Activated CD4-positive, alpha-beta T cell treated with anti-CD3 and anti-CD28 coated beads for 36 hours (primary cell): ENCODE measurements at regions not wholly inside any gene's neighbourhood (a gene's known extent, or its start where the extent isn't known, plus 50 kb on each side); places are given as distances from the start of the nearest gene placed in this dataset.
"Not testable (repeated sequence)": the region's sequence is repeated elsewhere in the genome, so short reads cannot be mapped to it uniquely, and the experiment has no call there.

Source experiments
- ATAC-seq: fragments of 200-7000 bp; cut with Tn5 transposase; one replicate; pipeline ENCODE4 v1.10.0; 2021; ENCODE audit warnings: mild to moderate bottlenecking, moderate library complexity
- CTCF ChIA-PET: fragments of 350-600 bp; sonication (Branson Sonifier 250); formaldehyde crosslinking; loops from one replicate; lab custom pipeline; 2021; ENCODE audit warnings: antibody characterized with exemption; lab: Charles Lee
- POLR2A ChIA-PET: fragments of 350-600 bp; sonication (Branson Sonifier 250); formaldehyde crosslinking; loops from one replicate; lab custom pipeline; 2021; ENCODE audit warnings: antibody characterized with exemption, inconsistent platforms; lab: Charles Lee
- DNase-seq: peaks from one replicate; pipeline ENCODE4 v3.0.0-alpha.2; 2020
- H3K27ac Mint-ChIP-seq: one replicate; pipeline ENCODE4 v1.8.0; 2021; ENCODE audit warnings: mixed read lengths
- H3K27me3 Mint-ChIP-seq: one replicate; pipeline ENCODE4 v1.8.0; 2021; ENCODE audit warnings: mixed read lengths
- H3K36me3 Mint-ChIP-seq: one replicate; pipeline ENCODE4 v1.8.0; 2021; ENCODE audit warnings: low read depth, mixed read lengths
- H3K4me1 Mint-ChIP-seq: one replicate; pipeline ENCODE4 v1.8.0; 2021; ENCODE audit warnings: mixed read lengths
- H3K4me3 Mint-ChIP-seq: one replicate; pipeline ENCODE4 v1.8.0; 2021; ENCODE audit warnings: mild to moderate bottlenecking, moderate library complexity, mixed read lengths
- H3K9me3 Mint-ChIP-seq: one replicate; pipeline ENCODE4 v1.8.0; 2021; ENCODE audit warnings: low read depth, mixed read lengths
- intact Hi-C, 2 experiments: fragments of 100-400 bp; cut with DNase I in 1 of 2; cut with micrococcal nuclease in 1 of 2; formaldehyde crosslinking; loops; one replicate each; pipeline versions ENCODE4 v1.14.2 to v1.15.1; 2022 to 2024; cut with DNase I, micrococcal nuclease

DNA sequence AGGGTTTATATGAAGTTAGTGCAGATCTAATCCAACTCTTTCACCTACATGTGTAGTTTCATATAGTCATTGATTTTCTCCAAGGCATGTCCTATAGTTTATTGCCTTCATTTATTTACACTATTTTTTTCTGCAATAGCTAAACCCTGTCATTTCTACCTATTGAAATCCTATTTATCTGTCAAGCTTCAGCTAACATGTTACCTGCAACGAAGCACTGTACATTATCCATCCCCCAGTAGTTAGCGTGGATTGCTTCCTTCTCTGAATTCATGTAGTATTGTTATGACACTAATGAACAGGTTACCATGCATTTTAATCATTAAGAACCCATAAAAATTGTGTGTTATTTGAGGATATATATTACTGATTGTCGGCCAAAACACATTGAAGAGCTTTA, 742.9 kb upstream of the PCDH20 start:
- no peak for DNase-seq
- no peak for ATAC-seq
- Mint-ChIP-seq H3K27me3 (no peaks in the 10 kb centered on the region), H3K36me3 (no peaks in the 10 kb centered on the region), H3K27ac (no peak overlapping the region), H3K9me3 (peaks cover 23% of the 10 kb centered on the region), H3K4me3 (no peak overlapping the region), H3K4me1 (no peaks in the 10 kb centered on the region)
- intact Hi-C loops, result no loop called here
- ChIA-PET POLR2A (no interaction called here), CTCF (interaction anchor here (0.6 kb wide), 1 partner anchor 710 kb away, joined by 3 read pairs; no protein-coding TSS in a partner anchor)

DNA sequence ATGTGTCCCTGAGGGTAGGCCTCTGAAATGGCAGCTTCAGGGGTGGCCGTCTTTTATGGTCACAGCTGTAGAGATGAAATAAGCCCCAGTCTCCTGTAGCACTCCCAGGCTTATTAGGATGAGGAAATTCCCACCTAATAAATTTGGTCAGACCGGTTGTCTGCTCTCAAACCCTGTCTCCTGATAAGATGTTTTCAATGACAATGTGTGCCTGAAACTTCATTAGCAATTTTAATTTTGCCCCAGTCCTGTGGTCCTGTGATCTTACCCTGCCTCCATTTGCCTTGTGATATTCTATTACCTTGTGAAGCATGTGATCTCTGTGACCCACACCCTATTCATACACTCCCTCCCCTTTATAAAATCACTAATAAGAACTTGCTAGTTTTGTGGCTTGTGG, 736.1 kb upstream of the PCDH20 start:
- H3K27me3 Mint-ChIP-seq, DNase-seq, ATAC-seq, H3K4me3 Mint-ChIP-seq, POLR2A ChIA-PET, CTCF ChIA-PET, H3K36me3 Mint-ChIP-seq, H3K27ac Mint-ChIP-seq, H3K4me1 Mint-ChIP-seq, intact Hi-C loops: not testable (repeated sequence)
- peaks cover 34% of the 10 kb centered on the region for H3K9me3 Mint-ChIP-seq

DNA sequence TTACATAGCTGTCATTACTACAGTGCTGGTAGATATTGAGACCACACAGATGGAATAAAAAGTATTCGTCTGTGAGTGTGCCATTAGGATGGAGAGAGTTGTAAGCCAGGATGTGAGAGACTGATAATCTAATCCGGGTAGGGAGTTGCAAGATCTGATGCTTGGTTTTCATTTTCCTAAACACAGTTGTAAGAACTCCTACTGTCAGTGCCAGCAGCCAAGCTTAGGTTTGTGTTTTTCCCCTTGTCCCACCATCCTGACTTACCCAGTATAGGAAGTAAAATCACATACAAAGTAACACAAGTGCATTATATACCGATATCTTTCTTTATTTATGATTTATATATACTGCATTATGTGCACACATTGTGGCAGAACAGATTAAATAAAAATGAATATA, 726.4 kb upstream of the PCDH20 start:
- Mint-ChIP-seq H3K9me3 (peaks cover 27% of the 10 kb centered on the region), H3K27me3 (no peaks in the 10 kb centered on the region), H3K27ac (no peak overlapping the region), H3K36me3 (no peaks in the 10 kb centered on the region), H3K4me1 (no peaks in the 10 kb centered on the region), H3K4me3 (no peak overlapping the region)
- ChIA-PET POLR2A (no interaction called here), CTCF (no interaction called here)
- intact Hi-C loops, result no loop called here
- DNase-seq (no peak), ATAC-seq (no peak)

DNA sequence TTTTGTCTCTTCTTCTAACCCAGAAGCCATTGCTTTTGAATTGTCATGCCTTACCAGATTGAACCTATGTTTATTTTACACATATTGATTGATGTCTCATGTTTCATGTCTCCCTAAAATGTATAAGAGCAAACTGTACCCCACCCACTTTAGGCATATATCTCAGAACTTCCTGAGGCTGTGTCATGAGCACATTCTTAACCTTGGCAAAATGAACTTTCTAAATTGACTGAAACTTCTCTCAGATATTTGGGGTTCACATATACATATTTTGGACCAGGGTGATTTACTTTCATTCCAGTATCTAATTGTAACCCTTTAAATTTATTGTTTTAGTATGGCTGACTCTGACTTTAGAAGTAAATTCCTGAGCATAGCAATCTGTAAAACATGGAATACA, 723.9 kb upstream of the PCDH20 start:
- H3K4me3 Mint-ChIP-seq, result no peak overlapping the region
- no peaks in the 10 kb centered on the region for H3K27me3 Mint-ChIP-seq
- no peak for DNase-seq
- H3K4me1 Mint-ChIP-seq, result no peaks in the 10 kb centered on the region
- H3K27ac Mint-ChIP-seq, result no peak overlapping the region
- ChIA-PET POLR2A (no interaction called here), CTCF (interaction anchor here (0.8 kb wide), 1 partner anchor 11 kb away, joined by 3 read pairs; no protein-coding TSS in a partner anchor)
- peaks cover 15% of the 10 kb centered on the region for H3K9me3 Mint-ChIP-seq
- no peak for ATAC-seq
- intact Hi-C loops, result no loop called here
- no peaks in the 10 kb centered on the region for H3K36me3 Mint-ChIP-seq

DNA sequence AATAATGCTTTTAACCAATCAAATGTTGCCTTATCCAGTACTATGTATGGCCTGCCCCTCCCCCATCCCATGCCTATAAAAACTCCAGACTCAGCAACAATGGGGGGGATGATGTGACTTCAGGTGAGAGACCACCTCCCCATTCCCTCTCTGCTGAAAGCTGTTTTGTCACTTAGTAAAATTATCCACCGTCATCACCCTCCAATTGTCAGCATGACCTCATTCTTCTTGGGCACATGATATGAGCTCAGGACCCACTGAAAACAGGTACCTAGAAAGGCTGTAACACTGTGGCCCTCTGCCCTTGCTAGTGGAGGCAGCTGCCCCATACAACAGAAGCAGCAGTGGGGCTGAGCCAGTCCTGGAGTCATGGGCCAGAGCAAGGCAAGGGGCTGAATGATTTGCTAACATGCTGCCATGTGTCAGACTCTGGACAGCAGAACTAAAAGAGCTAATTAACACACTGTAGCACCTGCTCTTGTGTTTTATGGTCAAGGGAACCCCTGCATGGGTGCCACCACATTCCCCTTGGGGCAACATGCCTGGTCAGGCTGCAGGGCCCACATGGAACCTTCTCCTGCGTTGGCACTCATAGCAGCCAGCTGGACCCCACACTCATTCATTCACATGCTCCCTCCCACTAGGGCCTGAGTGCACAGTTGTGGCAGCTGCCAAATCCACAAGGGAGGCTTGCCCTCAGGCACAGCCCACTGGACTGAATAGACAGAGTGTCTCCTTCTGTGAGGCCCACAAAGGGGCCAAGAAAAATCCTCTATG, 722.2 kb upstream of the PCDH20 start:
- H3K27me3 Mint-ChIP-seq, result no peaks in the 10 kb centered on the region
- H3K4me3 Mint-ChIP-seq, result no peak overlapping the region
- DNase-seq (no peak), ATAC-seq (no peak)
- ChIA-PET POLR2A (no interaction called here), CTCF (interaction anchor here (0.6 kb wide), 1 partner anchor 1397 kb away, joined by 4 read pairs; no protein-coding TSS in a partner anchor)
- no peak overlapping the region for H3K27ac Mint-ChIP-seq
- intact Hi-C loops, result no loop called here
- H3K9me3 Mint-ChIP-seq, result peaks cover 10% of the 10 kb centered on the region
- no peaks in the 10 kb centered on the region for H3K36me3 Mint-ChIP-seq
- H3K4me1 Mint-ChIP-seq, result no peaks in the 10 kb centered on the region

DNA sequence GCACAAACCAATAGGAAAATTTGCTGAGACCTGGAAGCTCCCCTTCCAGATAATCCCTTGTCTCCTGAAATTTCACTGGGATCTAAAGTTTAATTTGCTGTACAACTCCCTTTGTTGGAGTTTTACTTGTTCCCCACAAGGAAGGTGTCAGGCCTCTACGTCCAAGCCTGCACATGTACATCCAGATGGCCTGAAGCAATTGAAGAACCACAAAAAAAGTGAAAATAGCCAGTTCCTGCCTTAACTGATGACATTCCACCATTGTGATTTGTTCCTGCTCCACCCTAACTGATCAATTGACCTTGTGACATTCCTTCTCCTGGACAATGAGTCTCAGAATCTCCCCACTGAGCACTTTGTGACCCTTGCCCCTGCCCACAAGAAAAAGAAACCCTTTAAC, 716.0 kb upstream of the PCDH20 start:
- Mint-ChIP-seq H3K4me3 (no peak overlapping the region), H3K36me3 (no peaks in the 10 kb centered on the region), H3K4me1 (no peaks in the 10 kb centered on the region), H3K27me3 (no peaks in the 10 kb centered on the region), H3K27ac (no peak overlapping the region), H3K9me3 (peaks cover 8% of the 10 kb centered on the region)
- CTCF ChIA-PET, result no interaction called here
- no peak for DNase-seq
- POLR2A ChIA-PET, result no interaction called here
- intact Hi-C loops, result no loop called here
- no peak for ATAC-seq

DNA sequence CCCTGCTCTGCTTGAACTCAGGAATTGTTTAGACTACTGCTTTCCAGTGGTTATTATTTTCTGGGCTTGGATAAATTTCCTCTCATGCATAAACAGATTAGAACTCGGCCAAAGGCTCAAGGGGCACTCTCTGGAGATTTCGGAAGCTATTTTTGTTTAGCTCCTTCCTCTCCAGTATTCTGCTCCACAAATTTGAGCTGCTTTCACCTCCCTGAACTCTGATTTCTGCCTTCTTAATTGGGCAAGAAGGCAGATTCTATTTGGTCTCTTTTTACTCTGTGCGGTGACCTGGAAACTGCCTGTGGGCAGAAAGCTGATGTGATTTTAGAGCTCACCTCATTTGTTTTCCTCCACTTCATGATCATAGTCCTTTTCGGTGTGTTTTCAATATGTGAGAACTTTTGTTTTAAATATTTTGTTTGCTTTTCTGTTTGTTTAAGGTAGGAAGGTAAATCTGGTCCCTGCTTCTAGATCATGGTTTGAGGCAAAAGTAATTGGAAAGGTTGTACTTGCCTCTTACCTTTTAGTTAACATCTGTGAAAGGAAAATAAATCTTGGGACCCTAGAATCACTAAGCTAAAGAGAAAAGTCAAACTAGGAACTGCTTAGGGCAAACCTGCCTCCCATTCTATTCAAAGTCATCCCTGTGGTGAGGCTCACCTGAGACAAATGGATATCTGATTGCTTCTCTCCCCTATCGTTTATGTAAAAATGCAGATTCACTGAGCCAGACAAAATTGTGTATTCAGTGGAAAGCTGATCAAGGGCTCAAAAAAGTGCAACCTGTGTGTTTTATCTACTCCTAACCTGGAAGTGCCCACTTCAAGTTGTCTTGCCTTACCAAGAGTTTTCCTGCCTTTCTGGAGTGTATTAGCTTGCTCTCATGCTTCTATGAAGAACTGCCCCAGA, 714.7 kb upstream of the PCDH20 start:
- POLR2A ChIA-PET, result no interaction called here
- no peak for ATAC-seq
- no peak overlapping the region for H3K27ac Mint-ChIP-seq
- intact Hi-C loops, result no loop called here
- CTCF ChIA-PET, result no interaction called here
- no peak overlapping the region for H3K4me3 Mint-ChIP-seq
- H3K4me1 Mint-ChIP-seq, result no peaks in the 10 kb centered on the region
- DNase-seq, result no peak
- no peaks in the 10 kb centered on the region for H3K27me3 Mint-ChIP-seq
- peaks cover 6% of the 10 kb centered on the region for H3K9me3 Mint-ChIP-seq
- H3K36me3 Mint-ChIP-seq, result no peaks in the 10 kb centered on the region

DNA sequence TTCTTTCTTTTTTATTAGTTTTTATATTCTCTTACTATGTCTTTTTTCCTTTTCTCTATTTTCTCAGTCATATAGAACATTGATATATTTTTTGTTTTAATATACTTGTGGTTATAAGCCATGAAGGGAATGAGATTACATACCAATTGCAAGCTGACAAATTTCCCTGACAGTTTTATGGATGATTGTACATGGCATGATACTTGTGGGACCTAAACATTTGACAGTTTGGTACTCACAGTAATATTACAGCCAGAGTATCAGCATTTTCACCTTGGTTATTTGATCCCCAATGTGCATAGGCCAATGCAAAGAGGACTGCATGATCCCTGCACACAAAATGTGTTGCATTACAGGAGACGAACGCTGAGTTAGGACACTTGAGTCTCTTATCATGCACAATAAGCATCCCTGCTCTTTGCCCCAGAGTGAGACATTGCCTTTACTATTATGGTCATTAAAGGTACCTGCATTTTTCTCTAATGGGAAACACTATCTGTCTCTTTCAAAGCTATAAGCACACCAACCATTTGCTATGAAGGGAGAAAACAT, 713.4 kb upstream of the PCDH20 start:
- H3K27ac Mint-ChIP-seq, result no peak overlapping the region
- no peaks in the 10 kb centered on the region for H3K27me3 Mint-ChIP-seq
- H3K9me3 Mint-ChIP-seq, result peaks cover 6% of the 10 kb centered on the region
- H3K4me3 Mint-ChIP-seq, result no peak overlapping the region
- no peaks in the 10 kb centered on the region for H3K4me1 Mint-ChIP-seq
- intact Hi-C loops, result no loop called here
- ATAC-seq (no peak), DNase-seq (no peak)
- ChIA-PET CTCF (no interaction called here), POLR2A (no interaction called here)
- no peaks in the 10 kb centered on the region for H3K36me3 Mint-ChIP-seq

DNA sequence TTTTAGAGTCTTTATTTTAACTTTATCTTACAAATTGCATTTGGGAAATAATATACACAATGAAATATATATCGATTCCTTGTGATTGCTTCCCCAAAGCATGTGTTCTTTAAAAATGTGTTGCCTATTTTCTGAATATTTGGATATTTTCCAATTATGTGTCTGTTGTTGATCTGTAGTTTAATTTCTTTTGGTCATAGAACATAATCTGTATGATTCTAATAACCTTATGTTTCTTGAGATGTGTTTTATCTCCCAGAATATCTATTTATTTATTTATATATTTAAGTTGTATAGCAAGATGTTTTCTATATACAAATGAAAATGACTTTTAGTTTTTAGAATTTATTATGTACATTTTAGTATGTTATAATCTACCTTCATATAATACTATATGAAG, 710.8 kb upstream of the PCDH20 start:
- ChIA-PET CTCF (no interaction called here), POLR2A (no interaction called here)
- DNase-seq, result no peak
- no peak overlapping the region for H3K27ac Mint-ChIP-seq
- no peaks in the 10 kb centered on the region for H3K36me3 Mint-ChIP-seq
- no peak for ATAC-seq
- no peaks in the 10 kb centered on the region for H3K4me1 Mint-ChIP-seq
- H3K27me3 Mint-ChIP-seq, result no peaks in the 10 kb centered on the region
- intact Hi-C loops, result no loop called here
- H3K4me3 Mint-ChIP-seq, result no peak overlapping the region
- H3K9me3 Mint-ChIP-seq, result peaks cover 4% of the 10 kb centered on the region

DNA sequence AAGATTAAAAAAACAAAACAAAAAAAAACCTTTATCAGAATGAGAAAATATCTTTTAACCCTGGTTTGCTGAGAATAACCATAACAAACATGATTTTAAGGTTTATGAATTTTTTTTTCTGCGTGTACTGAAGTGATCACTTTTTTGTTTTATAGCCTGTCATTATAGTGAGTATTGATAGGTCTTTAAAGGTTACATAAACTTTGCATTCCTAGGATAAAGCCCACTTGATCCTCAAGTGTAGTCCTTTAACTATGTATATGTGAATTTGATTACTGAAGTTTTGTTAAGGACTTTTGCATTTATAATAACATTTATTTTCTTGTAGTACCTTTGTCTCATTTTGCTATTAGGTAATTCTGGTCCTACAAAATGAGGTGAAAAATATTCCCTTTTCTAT, 709.8 kb upstream of the PCDH20 start:
- ATAC-seq, result no peak
- intact Hi-C loops, result no loop called here
- CTCF ChIA-PET, result no interaction called here
- H3K27ac Mint-ChIP-seq, result no peak overlapping the region
- no peaks in the 10 kb centered on the region for H3K4me1 Mint-ChIP-seq
- no peak overlapping the region for H3K4me3 Mint-ChIP-seq
- POLR2A ChIA-PET, result no interaction called here
- H3K36me3 Mint-ChIP-seq, result no peaks in the 10 kb centered on the region
- H3K27me3 Mint-ChIP-seq, result no peaks in the 10 kb centered on the region
- DNase-seq, result no peak
- peaks cover 4% of the 10 kb centered on the region for H3K9me3 Mint-ChIP-seq

DNA sequence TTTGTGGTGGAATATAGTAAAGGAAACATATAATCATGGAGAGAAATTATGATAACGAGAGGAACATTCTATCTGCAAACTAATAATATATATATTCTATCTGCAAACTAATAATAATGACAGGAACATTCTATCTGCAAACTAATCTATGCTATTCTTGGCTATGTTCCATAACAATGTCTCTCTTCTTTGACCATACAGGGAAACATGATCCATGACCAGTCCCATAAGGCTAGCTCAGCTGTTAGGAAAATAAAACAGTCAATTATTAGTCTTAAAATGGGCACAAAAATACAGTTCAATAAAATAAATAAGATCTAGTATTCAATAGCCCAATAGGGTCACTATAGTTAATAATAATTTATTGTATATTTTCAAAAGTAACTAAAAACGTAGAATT, 707.8 kb upstream of the PCDH20 start:
- no peak overlapping the region for H3K4me3 Mint-ChIP-seq
- no peak overlapping the region for H3K27ac Mint-ChIP-seq
- no peaks in the 10 kb centered on the region for H3K9me3 Mint-ChIP-seq
- intact Hi-C loops, result no loop called here
- ChIA-PET POLR2A (no interaction called here), CTCF (no interaction called here)
- no peaks in the 10 kb centered on the region for H3K4me1 Mint-ChIP-seq
- no peaks in the 10 kb centered on the region for H3K36me3 Mint-ChIP-seq
- ATAC-seq (no peak), DNase-seq (no peak)
- no peaks in the 10 kb centered on the region for H3K27me3 Mint-ChIP-seq

DNA sequence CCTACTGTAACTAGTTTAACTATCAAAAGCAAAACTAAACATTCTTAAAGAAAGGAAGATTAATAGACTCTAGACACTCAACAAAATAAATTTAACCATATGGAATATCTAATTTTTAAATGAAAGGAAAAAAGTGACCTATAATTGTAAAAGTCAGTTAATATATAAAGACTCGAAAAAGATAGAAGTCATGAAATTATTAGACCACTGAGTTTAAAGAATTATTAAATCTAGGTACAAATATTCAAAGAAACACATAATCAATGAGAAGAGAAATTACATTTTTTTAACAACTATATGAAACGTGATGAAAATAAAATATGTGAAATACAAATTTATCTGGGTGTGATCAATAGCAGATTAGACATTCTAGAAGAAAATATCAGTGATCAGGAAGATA, 706.8 kb upstream of the PCDH20 start:
- intact Hi-C loops, result no loop called here
- DNase-seq (no peak), ATAC-seq (no peak)
- no peak overlapping the region for H3K4me3 Mint-ChIP-seq
- H3K9me3 Mint-ChIP-seq, result no peaks in the 10 kb centered on the region
- no peaks in the 10 kb centered on the region for H3K27me3 Mint-ChIP-seq
- H3K27ac Mint-ChIP-seq, result no peak overlapping the region
- H3K4me1 Mint-ChIP-seq, result no peaks in the 10 kb centered on the region
- no peaks in the 10 kb centered on the region for H3K36me3 Mint-ChIP-seq
- POLR2A ChIA-PET, result no interaction called here
- CTCF ChIA-PET, result no interaction called here
